Keratinocyte (primary cell): ENCODE measurements at regions not wholly inside any gene's neighbourhood (a gene's known extent, or its start where the extent isn't known, plus 50 kb on each side); places are given as distances from the start of the nearest gene placed in this dataset.

Experiments used
- EZH2 ChIP-seq: IDR thresholded peaks from one replicate; pipeline ENCODE4 v1.6.1; 2012; ENCODE audit warnings: inconsistent platforms, mild to moderate bottlenecking, low read length, moderate library complexity
- TF ChIP-seq, protein P1 (sequence below), 3 experiments: IDR thresholded peaks in 1 of 3; conservative IDR thresholded peaks in 1 of 3; optimal IDR thresholded peaks in 1 of 3; 2 replicates in 2 of 3; 3 replicates in 1 of 3; pipeline versions ENCODE3 to v1.5.1; 2011; ENCODE audit warnings: low read length in 3 of 3, mild to moderate bottlenecking in 3 of 3, moderate library complexity in 2 of 3, control low read depth in 1 of 3, inconsistent platforms in 1 of 3; ENCODE audit not compliant: insufficient read depth in 2 of 3; ENCODE audit errors: extremely low read depth in 1 of 3

DNA sequence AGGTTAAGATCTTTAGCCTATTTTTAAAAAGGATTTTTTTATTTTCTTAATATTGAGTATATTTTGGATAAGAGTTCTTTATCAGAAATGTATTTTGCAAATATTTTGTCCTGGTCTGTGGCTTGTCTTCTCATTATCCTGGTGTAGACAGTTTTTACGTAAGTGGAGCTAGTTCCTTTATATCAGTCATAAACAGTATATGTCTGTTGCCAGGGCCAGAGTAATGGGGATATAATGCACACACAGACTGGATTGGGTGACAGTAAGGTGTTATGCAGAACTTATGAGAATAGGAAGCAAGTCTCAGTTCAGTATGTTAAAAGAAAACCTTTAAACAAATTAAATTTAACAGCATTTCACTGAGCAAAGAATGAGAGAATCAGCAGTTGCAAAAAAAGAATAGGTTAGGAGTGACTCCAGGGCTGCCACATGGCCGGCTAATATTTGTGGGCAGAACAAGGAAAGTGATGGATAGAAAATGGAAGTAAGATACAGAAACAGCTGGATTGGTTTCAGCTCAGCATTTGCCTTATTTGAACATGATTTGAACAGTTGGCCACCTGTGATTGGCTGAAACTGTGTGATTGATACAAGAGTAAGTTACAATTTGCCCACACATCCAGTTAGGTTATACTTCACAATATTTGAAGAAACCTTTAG lies 61.1 kb upstream of the ZNG1B start:
- TF ChIP-seq, protein P1, sequence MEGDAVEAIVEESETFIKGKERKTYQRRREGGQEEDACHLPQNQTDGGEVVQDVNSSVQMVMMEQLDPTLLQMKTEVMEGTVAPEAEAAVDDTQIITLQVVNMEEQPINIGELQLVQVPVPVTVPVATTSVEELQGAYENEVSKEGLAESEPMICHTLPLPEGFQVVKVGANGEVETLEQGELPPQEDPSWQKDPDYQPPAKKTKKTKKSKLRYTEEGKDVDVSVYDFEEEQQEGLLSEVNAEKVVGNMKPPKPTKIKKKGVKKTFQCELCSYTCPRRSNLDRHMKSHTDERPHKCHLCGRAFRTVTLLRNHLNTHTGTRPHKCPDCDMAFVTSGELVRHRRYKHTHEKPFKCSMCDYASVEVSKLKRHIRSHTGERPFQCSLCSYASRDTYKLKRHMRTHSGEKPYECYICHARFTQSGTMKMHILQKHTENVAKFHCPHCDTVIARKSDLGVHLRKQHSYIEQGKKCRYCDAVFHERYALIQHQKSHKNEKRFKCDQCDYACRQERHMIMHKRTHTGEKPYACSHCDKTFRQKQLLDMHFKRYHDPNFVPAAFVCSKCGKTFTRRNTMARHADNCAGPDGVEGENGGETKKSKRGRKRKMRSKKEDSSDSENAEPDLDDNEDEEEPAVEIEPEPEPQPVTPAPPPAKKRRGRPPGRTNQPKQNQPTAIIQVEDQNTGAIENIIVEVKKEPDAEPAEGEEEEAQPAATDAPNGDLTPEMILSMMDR (optimal IDR thresholded peaks at IDR 0.05 in 1 of 3, IDR thresholded peaks at IDR 0.05 in 1 of 3, conservative IDR thresholded peaks at IDR 0.05 in 1 of 3; ENCODE audit: extremely low read depth in 1 of 3, insufficient read depth in 2 of 3, low read length in 3 of 3), result no peak
- no peak for TF ChIP-seq EZH2
